SKM-1 treated with dmso at 0.1 percent for 144 hours (cell line): ENCODE measurements at regions not wholly inside any gene's neighbourhood (a gene's known extent, or its start where the extent isn't known, plus 50 kb on each side); places are given as distances from the start of the nearest gene placed in this dataset.

Source experiments
- DNase-seq: peaks from one replicate; lab custom pipeline; 2025; ENCODE audit not compliant: unreplicated experiment; lab: John Stamatoyannopoulos, UW

DNA sequence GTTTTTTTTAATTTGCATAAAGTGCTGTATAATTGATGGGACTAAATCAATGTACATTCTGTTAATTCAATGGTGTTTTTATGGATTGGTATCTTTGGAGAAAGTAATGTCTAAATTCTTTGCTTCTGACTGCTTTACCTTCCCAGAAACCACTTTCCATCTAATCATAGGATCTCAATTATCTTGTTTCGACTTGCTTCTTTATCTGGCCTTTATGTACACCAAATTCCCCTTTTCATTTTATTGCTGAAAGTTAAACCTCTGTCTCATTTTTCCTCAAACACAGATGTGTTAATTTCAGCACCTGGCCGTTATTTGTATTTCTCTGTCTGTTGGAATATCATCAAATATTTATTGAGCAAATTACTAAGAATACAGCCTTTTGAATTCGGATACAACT lies 287.3 kb upstream of the GBE1 start:
- DNase-seq, result no peak

DNA sequence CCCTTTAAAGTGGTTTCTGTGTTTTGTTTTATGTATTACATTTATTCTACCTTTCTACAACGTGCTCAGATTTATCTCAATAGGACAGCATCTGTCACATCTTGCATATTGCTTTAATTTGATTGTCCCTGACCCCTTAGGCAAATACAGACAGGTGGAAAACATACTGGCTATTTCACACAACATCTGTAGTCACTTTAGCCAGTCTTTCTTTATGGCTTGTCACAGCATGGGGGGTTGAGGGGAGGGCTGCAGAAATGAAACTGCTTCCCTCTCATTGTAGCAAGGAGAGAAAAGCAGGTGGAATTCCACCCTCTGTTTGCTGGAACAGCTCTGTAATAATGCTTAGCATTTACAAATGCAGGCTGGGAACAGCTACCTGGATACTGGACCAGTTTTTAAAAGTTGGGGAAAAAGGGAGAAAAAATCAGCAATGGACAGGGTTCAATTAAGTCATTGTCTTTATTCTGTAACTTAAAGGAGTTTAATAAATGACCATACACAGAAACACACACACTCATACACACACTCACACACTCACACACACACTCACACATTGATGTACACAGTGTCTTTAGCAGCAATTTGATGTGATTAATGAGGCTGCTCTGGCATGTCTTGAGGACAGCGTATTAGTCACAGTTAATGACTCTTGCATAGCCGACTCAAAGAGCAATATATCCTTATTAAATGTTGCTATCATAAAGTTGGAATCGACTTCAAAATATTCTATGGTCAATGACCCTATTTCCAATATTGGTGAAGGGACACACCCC lies 283.7 kb upstream of the GBE1 start:
- DNase-seq, result no peak

DNA sequence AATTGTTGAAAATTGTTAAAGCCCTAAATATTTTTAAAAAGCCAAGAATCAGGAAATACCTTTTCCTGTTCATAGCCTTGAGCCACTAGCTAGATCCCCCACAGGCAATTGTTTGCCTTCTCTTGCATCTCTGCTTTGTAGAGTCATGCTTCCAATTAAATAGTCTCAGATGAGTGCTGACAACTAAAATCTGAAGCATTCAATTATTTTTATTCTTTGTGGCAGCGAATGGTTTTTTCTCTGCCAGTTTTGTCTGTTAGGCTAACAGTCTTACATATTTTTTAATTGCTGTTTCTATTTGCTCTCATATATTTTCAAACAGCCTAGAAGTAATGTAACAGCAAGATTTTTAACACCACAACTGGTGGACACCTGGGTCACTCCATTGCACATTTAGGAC lies 277.1 kb upstream of the GBE1 start:
- no peak for DNase-seq

DNA sequence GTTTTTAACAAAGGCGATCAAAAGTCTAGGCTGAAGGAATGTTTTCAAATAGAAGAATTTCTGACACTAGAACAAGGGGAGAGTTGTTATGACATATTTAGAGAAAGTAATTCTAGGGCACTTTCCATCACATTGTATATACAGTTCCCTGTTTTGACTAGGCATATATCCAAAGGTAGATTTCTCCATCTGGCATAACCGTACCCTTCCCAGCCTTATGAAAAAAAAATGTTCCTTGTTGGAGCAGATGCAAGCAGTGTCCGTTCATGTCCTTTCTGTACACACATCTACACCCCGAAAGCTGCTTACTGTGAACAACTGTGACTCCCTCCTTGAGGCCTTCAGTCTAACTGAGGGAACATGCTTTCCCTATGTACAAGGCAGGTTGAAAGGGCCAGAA lies 271.7 kb upstream of the GBE1 start:
- no peak for DNase-seq

DNA sequence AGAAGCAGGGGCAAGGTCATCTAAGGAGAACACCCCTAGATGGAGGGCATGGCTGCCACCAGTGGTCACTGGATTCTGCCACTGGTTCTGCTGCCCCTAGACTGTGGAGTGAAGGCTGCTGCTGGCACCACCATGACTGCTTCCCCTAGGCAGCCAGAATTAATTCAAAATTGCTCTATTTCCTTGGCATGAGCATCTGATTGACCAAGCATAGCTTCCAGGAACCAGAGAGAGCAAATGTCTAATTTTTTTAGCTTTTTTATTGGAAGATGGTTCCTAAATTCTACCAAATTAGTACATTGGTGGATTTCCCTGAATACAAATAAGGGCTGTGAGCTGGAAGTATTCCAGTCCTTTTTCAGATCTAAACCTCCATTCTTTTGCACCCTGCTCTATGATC lies 270.2 kb upstream of the GBE1 start:
- no peak for DNase-seq

DNA sequence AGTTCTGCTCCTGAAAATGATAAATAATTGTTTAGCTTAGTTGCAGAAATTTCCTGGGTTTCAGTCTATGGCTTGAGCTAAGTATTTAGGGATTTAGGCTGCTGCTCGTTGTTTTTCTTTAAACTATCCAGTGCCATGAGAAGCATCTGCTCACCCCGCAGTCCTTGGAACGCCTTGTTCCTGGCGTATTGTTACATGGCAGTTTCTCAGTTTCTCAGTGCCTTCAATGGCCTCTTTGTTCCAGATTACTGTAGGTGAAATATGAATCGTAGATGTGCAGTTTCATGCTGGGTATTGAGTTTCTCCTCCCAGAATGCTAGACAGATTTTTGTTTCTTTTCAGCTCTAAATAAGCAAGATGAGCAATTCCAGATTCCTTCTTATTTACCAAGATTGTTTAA lies 269.5 kb upstream of the GBE1 start:
- no peak for DNase-seq

DNA sequence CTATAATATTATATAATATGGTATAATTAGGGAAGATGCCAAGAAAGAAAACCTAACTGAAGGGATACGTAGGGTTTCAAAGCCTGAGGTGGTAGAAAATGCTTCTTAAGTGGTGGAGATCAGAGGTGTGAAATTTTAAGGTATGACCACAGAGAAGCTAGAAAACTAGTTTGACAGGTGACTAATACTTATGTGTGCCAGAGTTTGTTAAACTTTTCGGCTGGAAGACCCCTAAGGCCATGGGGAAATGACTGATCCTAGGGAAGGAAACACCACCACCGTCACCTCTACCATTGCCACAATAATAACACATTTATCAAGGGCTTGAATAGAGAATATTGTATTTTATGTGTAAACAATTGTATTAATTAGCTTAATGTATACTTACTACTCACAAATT lies 261.4 kb upstream of the GBE1 start:
- no peak for DNase-seq

DNA sequence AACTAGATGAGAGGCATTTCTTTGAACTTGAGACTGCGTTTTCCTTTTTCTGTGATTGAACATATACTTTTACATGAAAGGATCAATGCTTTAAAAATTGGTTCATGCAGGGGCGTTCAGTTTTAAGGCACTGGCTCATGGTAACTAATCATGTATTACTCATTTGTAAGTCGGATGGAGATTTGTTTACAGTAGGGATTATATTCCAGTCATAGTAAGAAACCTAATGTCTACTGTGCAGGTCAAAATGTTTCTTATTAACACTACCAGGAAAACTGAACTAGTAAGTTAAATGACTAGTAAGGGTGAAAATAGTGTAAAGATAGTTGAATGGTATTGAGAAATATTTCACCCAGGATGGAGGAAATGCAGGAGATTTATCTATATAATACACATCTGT lies 258.8 kb upstream of the GBE1 start:
- DNase-seq, result no peak

DNA sequence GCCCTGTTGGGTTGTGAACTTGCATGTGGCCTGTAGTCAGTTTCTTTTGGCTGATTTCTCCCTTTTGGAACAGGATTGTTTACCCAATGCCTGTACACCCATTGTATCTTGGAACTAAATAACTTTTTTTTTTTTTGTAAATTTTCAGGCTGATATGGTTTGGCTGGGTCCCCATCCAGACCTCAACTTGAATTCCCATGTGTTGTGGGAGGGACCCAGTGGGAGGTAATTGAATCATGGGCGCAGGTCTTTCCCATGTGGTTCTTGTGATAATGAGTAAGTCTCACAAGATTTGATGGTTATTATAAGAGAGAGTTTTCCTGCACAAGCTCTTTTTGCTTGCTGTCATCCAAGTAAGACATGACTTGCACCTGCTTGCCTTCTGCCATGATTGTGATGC lies 253.8 kb upstream of the GBE1 start:
- no peak for DNase-seq

DNA sequence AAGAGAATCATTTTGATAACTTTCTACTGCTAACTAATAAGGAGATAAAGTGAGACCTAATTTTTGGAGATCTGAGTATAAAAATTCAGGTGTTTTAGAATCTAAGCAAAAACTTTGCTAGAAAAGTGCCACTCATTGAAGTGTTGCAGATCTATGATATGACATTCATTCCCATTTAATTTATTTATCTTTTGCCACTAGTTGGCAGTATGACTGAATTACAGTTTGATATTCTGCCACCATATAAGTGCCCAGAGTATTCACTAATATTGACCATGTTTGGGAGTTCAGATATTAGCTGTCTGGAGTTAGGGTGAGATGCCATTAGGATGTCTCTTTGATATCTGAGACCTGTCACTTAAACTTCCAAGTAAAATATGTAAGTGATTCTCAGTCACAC lies 251.3 kb upstream of the GBE1 start:
- DNase-seq, result no peak

DNA sequence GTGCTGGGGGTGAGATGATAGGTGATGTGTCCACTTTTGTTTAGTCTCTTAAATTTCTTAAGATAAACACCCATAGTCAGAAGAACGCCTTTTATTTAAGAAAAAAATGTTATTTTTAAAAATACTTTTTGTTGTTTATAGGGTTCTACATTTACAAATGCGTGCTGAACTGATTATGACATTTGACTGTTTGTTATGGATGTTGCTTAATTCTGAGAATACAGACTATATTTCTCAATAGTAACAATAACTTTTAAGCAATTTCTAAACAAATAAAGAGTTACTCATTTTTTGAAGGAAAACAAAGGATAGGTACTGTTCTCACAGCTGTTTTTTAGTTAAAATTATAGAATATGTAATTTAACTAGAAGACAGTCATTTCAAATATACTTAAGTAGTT lies 249.9 kb upstream of the GBE1 start:
- DNase-seq, result no peak

DNA sequence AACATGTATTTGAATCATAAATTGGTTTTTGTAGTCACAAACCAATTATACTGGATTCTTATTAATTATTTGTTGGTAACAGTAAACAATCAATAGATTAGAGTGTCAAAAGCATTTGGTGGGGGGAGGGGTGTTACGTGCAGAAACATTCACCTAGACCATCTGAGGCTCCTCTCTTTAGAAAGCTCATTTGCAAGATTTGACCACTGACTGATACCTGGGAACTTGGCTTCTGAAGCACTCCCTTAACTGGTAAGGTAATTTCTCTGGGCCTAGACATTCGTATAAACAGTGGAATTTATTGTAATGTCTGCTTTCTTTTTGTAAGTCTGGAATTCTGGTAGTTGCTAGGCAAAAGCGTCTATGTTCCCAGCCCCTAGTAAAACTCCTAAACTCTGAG lies 243.8 kb upstream of the GBE1 start:
- DNase-seq, result no peak

DNA sequence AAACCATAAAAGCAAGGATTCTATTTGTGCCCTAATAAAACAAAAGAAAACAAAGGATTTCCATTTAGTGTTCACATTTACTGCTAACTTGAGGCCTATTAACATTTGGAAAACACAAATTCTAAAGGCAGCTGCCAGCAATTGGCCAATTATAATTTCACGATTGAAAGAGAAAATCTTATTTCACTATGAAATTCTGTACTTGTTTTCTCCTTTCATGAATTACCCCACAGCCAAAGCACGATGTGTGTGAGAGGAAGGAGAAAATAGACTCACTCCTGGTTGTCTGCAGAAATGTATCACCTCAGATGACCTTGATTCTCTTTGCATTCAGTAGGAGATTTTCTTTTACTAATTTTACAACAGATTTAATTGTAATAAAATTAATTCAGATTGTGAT lies 242.8 kb upstream of the GBE1 start:
- no peak for DNase-seq

DNA sequence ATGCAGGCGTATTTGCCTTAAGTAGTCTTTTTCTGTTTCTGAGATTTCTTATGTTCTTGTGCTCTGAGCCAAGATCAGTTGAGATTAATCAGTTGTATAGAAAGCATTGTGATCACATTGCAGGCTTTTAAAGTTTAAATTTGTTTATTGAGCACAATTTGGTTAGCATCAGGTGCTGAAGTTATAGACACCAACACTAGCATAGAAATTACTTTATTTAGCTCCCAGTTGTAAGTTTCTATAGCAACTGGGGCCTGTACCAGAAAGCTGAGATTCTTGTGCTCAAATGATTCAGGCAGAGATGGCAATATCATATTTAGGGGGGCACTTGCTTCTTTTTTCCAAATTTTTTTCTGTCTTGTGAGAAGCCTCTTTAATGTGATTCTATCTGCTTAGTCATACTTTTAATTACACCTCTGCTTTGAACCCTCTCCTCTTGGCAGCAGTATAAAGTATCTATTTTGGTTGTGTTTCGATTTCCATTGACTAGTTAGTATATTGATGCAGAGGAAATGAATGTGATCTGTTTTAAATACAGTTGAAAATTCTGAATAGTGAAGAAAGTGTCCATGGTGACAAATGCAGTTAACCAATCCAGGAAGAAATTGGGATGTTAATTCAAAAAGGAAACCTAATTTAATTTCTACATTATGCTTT lies 241.7 kb upstream of the GBE1 start:
- DNase-seq, result no peak

DNA sequence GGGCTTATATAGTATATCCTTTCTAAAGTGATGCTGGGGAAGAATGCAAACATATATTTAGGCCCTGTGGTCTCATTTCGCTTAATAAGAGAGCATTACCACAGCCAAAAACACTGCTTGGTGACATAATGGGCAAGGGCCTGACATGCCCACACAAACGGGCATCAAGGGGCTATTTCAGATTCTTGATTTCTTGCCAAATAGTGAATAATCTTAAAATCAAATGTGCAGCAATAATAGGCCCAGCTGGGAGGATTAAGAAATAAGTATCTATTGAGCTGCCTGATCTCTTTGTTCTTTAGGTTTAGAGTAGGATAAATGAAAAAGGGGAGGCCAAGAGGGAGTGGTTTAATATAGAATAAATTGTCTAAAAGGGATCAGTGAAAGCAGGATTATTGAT lies 241.0 kb upstream of the GBE1 start:
- no peak for DNase-seq

DNA sequence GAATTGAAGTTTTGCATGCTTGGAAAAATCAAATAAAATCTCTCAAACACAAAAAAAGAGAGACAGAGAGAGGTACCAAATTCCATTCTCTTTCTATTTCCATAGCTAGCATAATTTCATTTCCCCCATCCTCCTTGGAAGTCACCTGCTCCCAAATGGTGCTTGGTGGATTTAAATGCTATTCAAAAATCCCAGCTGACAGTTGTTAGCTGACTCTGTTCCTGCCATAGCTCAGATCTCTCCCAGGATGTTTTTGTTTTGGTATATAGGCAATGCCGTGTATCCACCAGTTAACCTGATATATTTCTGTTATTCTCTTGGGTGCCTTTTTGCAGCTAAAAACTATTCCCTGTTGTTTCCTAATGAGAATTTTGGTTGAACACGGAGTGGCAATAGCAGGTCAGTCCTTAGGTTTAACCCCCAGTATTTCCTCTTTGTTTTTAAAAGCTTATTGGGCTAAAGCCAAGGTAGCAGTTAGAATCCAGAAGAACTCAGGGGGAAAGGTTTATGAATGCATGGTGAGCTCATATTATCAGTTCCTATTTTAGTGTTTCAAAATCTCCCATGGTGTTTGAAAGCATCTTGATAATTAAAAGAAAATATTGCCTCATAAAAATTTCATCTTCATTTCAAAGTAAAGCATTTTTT lies 240.0 kb upstream of the GBE1 start:
- no peak for DNase-seq

DNA sequence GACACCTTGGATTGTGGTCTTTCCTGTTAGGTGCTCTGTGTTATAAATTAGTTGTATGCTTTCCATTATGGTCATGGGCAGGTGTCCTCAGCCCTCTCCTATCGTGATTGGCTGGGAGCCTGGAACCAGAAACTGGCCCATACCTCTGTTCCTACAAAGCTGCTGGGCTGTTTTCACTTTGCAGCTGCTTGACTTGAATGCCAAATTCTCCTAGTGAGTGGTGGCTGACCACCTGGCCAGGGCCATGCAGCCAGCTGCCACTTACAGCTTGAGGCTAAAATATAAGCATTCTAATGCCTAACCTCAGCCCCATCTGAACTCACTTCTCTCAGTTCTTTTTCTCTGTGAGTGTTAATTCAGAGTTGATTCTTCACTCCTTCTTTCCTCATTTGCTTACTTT lies 239.3 kb upstream of the GBE1 start:
- DNase-seq, result no peak

DNA sequence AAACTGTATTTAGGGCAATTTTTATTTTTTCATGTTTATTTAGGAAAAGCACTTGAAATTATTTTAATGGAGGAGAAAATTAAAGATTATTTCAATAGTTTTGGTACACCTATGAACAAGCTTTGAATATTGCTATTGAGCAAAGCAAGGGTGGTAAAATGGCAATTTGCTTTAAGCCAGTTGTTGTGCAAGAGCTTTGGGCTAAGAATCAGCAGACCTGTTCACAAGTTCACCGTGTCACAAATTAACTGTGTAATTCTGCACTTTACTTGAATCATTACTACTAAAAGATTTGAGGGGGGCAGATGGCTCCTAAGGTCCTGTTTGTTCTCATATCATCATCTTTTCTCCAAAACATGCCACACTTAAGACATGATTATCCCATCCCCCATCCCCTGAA lies 238.9 kb upstream of the GBE1 start:
- no peak for DNase-seq

DNA sequence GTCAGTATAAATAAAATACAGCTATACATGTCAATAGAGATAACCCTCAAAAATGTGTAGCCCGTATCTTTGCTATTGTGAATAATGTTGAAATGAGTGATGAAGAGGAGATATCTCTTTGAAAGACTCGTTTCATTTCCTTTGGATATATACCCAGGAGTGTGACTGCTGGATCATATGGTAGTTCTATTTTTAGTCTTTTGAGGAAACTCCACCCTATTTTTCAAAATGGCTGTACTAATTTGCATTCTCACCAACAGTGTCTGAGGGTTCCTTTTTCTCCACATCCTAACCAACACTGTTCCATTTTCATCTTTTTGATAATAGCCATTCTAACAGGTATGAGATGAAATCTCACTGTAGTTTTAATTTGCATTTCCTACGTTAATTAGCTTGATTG lies 237.5 kb upstream of the GBE1 start:
- no peak for DNase-seq

DNA sequence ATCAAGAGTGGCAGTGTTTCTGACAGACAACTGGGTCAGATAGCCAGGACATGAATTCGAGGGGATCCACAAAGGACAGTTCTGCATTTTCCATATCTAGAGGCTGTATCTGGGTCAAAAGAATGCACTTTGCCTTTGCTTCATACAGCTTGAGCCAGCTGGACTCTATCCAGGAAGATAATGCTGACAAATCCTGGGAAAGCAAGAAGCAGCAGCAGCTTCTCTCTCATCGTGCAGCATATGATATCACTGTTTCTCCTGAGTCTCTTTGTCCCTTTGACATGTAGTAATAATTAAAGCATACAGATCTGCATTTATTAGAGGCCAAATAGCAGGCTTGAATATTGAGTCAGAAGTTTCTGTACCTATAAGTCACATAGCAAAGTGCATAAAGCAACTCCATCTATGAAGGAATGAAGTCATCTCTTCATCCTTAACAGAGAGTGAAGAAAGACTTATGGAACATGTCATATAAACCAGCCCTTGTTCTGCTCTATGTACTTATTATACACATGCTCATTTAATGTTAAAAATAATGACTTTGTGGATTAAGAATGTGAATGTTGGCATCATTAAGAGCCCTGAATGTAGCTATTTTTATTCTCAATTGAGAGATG lies 236.8 kb upstream of the GBE1 start:
- DNase-seq, result no peak

DNA sequence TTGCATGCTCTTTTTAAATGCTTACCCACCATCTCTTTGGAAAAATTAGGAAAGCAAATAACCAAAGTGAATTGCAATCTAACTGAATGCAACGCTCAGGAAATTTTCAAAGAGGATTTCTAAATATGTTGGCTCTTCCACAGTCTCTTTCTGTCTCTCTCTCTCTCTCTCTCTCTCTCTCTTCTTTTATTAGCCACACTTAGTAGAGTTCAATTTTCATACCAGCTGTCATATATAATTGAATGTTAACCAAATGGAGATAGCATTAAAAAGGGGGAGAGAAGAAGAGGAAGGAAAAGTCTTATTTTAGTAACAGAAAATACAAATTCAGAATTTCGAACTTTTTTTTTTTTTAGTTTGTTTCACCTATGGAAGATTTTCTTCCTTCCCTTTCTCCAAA lies 235.9 kb upstream of the GBE1 start:
- DNase-seq, result no peak

DNA sequence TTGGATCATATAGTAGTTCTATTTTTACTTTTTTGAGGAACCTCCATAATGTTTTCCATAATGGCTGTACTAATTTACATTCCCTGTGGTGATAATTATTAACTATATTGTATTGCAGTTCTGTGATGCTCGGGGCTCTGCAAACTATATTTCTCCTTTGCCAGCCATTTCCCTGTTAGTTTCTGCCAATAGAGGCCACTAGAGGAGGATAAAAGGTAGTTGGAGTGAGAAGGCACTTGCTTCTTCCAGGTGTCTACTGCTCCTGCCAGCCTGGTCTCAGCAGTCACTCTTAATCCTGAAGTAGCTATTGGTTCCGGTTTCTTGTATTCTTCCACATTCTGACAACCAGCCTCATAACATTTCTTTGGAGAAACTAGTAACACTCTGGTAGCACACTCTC lies 233.9 kb upstream of the GBE1 start:
- DNase-seq, result no peak
